PC-3 (cell line): ENCODE measurements at regions not wholly inside any gene's neighbourhood (a gene's known extent, or its start where the extent isn't known, plus 50 kb on each side); places are given as distances from the start of the nearest gene placed in this dataset.

Source experiments
- ATAC-seq: fragments of 200-7000 bp; cut with Tn5 transposase; 2 replicates; pipeline ENCODE4 v1.9.1; 2020; ENCODE audit warnings: mild to moderate bottlenecking, moderate library complexity
- BruUV-seq: library from RNA; stranded (reverse); fragments of 400-500 nt; replicated peaks from 2 replicates; lab custom pipeline; 2021; lab: Mats Ljungman, UMichigan
- CTCF ChIA-PET: fragments of 300-600 bp; sonication (Branson Sonifier 250); formaldehyde crosslinking; loops from one replicate; lab custom pipeline; 2022; ENCODE audit warnings: antibody characterized with exemption; lab: Charles Lee
- POLR2A ChIA-PET: fragments of 300-600 bp; sonication (Branson Sonifier 250); formaldehyde crosslinking; loops from one replicate; lab custom pipeline; 2022; ENCODE audit warnings: antibody characterized with exemption; ENCODE audit not compliant: unreplicated experiment; lab: Charles Lee
- DNase-seq: peaks from one replicate; pipeline ENCODE4 v3.0.0-alpha.2; 2015
- H2AFZ ChIP-seq: fragments of 300-600 bp; sonication (generic); 2 replicates; pipeline ENCODE4 v1.6.0; 2016; ENCODE audit warnings: antibody characterized with exemption, low read length
- H3F3A ChIP-seq: fragments of 300-600 bp; sonication (generic); one replicate; pipeline ENCODE4 v1.6.0; 2017; ENCODE audit warnings: antibody characterized with exemption, low read length, control low read depth, mild to moderate bottlenecking; ENCODE audit not compliant: unreplicated experiment
- H3K27ac ChIP-seq: fragments of 300-600 bp; sonication (generic); 2 replicates; pipeline ENCODE4 v1.5.1; 2016; ENCODE audit warnings: mild to moderate bottlenecking, low read length
- H3K27me3 ChIP-seq: fragments of 300-600 bp; sonication (generic); 2 replicates; pipeline ENCODE4 v1.6.1; 2016; ENCODE audit warnings: low read length, mixed read lengths
- H3K36me3 ChIP-seq: fragments of 300-600 bp; sonication (generic); 2 replicates; pipeline ENCODE4 v1.6.1; 2016; ENCODE audit warnings: low read depth, mixed run types, low read length, mixed read lengths
- H3K4me1 ChIP-seq: fragments of 300-600 bp; sonication (generic); 2 replicates; pipeline ENCODE4 v1.5.1; 2016; ENCODE audit warnings: low read length; ENCODE audit not compliant: insufficient read depth
- H3K4me2 ChIP-seq: fragments of 300-600 bp; sonication (generic); 2 replicates; pipeline ENCODE4 v1.6.0; 2016; ENCODE audit warnings: low read length
- H3K4me3 ChIP-seq: fragments of 300-600 bp; sonication (generic); 2 replicates; pipeline ENCODE4 v1.5.1; 2016; ENCODE audit warnings: mild to moderate bottlenecking, low read length, mixed read lengths
- H3K79me2 ChIP-seq: fragments of 300-600 bp; sonication (generic); 2 replicates; pipeline ENCODE4 v1.6.1; 2017; ENCODE audit warnings: low read length, mixed read lengths
- H3K9ac ChIP-seq: fragments of 300-600 bp; sonication (generic); 2 replicates; pipeline ENCODE4 v1.6.0; 2016; ENCODE audit warnings: mild to moderate bottlenecking, low read length
- H3K9me2 ChIP-seq: fragments of 300-600 bp; sonication (generic); replicated peaks from 2 replicates; pipeline ENCODE4 v1.6.1; 2016; ENCODE audit warnings: mixed run types, low read length, mixed read lengths
- H3K9me3 ChIP-seq: fragments of 300-600 bp; sonication (generic); 2 replicates; pipeline ENCODE4 v1.6.1; 2016; ENCODE audit warnings: low read length, mixed read lengths
- H4K20me1 ChIP-seq: fragments of 300-600 bp; sonication (generic); 2 replicates; pipeline ENCODE4 v1.6.1; 2016; ENCODE audit warnings: low read length, mixed read lengths
- CTCF ChIP-seq: fragments of 300-600 bp; sonication (generic); conservative IDR thresholded peaks from 2 replicates; pipeline ENCODE4 v1.5.1; 2017; ENCODE audit warnings: antibody characterized with exemption, low read depth, mild to moderate bottlenecking, low read length
- EZH2 ChIP-seq: fragments of 300-600 bp; sonication (generic); IDR thresholded peaks from one replicate; pipeline ENCODE4 v1.6.1; 2017; ENCODE audit warnings: antibody characterized with exemption, mild to moderate bottlenecking, low read length; ENCODE audit not compliant: unreplicated experiment
- EZH2phosphoT487 ChIP-seq: fragments of 300-600 bp; sonication (generic); IDR thresholded peaks from 2 replicates; pipeline ENCODE4 v1.6.1; 2018; ENCODE audit warnings: mild to moderate bottlenecking, antibody characterized with exemption, low read length, borderline replicate concordance
- intact Hi-C: fragments of 100-400 bp; cut with micrococcal nuclease; formaldehyde crosslinking; loops from 2 replicates; pipeline ENCODE4 v1.9.0; 2023

- Histone ChIP-seq H3K79me2 (no peaks in the 10 kb centered on the region), H3F3A (no peaks in the 10 kb centered on the region), H3K36me3 (no peaks in the 10 kb centered on the region), H3K27ac (no peak overlapping the region), H4K20me1 (no peaks in the 10 kb centered on the region), H3K9me3 (no peaks in the 10 kb centered on the region), H3K27me3 (peaks cover 44% of the 10 kb centered on the region), H3K9me2 (no peaks in the 10 kb centered on the region), H2AFZ (no peak overlapping the region), H3K4me2 (no peak overlapping the region), H3K9ac (no peak overlapping the region), H3K4me1 (no peaks in the 10 kb centered on the region), H3K4me3 (no peak overlapping the region)
- no peak for ATAC-seq
- DNase-seq = no peak
- BruUV-seq = no TSS peak
- CTCF ChIA-PET = no interaction called here
- intact Hi-C loops = no loop called here
- TF ChIP-seq CTCF (no peak), EZH2 (no peak), EZH2phosphoT487 (no peak)
- POLR2A ChIA-PET = no interaction called here
Measured at GRCh38 chr20:11724097-11724496, 193.6 kb upstream of the BTBD3 start.

GRCh38 chr20:11726026-11726425 is 191.7 kb upstream of the BTBD3 start:
- intact Hi-C loops = no loop called here
- ChIA-PET POLR2A (interaction anchor here (0.5 kb wide), 1 partner anchor 1347 kb away, joined by 5 read pairs; no protein-coding TSS in a partner anchor), CTCF (no interaction called here)
- Histone ChIP-seq H3K79me2 (no peaks in the 10 kb centered on the region), H3K4me2 (no peak overlapping the region), H3K9me3 (no peaks in the 10 kb centered on the region), H3K9me2 (no peaks in the 10 kb centered on the region), H2AFZ (no peak overlapping the region), H3K27me3 (peaks cover 35% of the 10 kb centered on the region), H3K4me3 (no peak overlapping the region), H3K9ac (no peak overlapping the region), H3K36me3 (no peaks in the 10 kb centered on the region), H3K4me1 (no peaks in the 10 kb centered on the region), H3F3A (no peaks in the 10 kb centered on the region), H3K27ac (no peak overlapping the region), H4K20me1 (no peaks in the 10 kb centered on the region)
- DNase-seq (no peak), ATAC-seq (no peak)
- BruUV-seq = no TSS peak
- TF ChIP-seq EZH2 (no peak), CTCF (no peak), EZH2phosphoT487 (no peak)

- BruUV-seq = no TSS peak
- no peaks in the 10 kb centered on the region for H3K79me2 ChIP-seq
- H3K27me3 ChIP-seq = peaks cover 20% of the 10 kb centered on the region
- no peaks in the 10 kb centered on the region for H4K20me1 ChIP-seq
- ATAC-seq = no peak
- no peak overlapping the region for H3K27ac ChIP-seq
- H3K4me2 ChIP-seq = no peak overlapping the region
- no peaks in the 10 kb centered on the region for H3K9me2 ChIP-seq
- no peak overlapping the region for H2AFZ ChIP-seq
- no peaks in the 10 kb centered on the region for H3F3A ChIP-seq
- POLR2A ChIA-PET = no interaction called here
- H3K9ac ChIP-seq = no peak overlapping the region
- DNase-seq = no peak
- H3K4me1 ChIP-seq = no peaks in the 10 kb centered on the region
- H3K36me3 ChIP-seq = no peaks in the 10 kb centered on the region
- H3K9me3 ChIP-seq = no peaks in the 10 kb centered on the region
- CTCF ChIA-PET = no interaction called here
- TF ChIP-seq CTCF (no peak), EZH2phosphoT487 (no peak), EZH2 (no peak)
- H3K4me3 ChIP-seq = no peak overlapping the region
- intact Hi-C loops = no loop called here
Measured at GRCh38 chr20:11727708-11728107, 190.0 kb upstream of the BTBD3 start.
